A549 (cell line): ENCODE measurements at regions not wholly inside any gene's neighbourhood (a gene's known extent, or its start where the extent isn't known, plus 50 kb on each side); places are given as distances from the start of the nearest gene placed in this dataset.

ENCODE experiments used
- ATAC-seq, 2 experiments: fragments of 200-7000 bp in 1 of 2; fragments of >200 bp in 1 of 2; cut with Nextera tagmentation in 1 of 2; cut with Tn5 transposase in 1 of 2; 3 replicates each; pipeline versions ENCODE4 v1.8.0 to v1.9.1; 2018 to 2020; ENCODE audit warnings: mild to moderate bottlenecking in 1 of 2, moderate library complexity in 1 of 2
- CTCF ChIA-PET: fragments of 300-600 bp; sonication (Branson Sonifier 250); formaldehyde crosslinking; extraction: SDS; loops from one replicate; lab custom pipeline; 2021; ENCODE audit warnings: antibody characterized with exemption, inconsistent platforms; lab: Yijun Ruan, JAX
- POLR2A ChIA-PET: fragments of 350-600 bp; formaldehyde crosslinking; extraction: SDS; loops from one replicate; lab custom pipeline; 2021; ENCODE audit warnings: antibody characterized with exemption, inconsistent platforms; lab: Yijun Ruan, JAX
- DNase-seq, 2 experiments: peaks; one replicate each; pipeline versions ENCODE4 v3.0.0 to v3.0.0-alpha.2; 2011 to 2016; ENCODE audit warnings: low read depth in 1 of 2, low spot score in 1 of 2
- FAIRE-seq: peaks from 2 replicates; lab custom pipeline; 2011; peaks lifted over from hg19 to GRCh38; lab: Jason Lieb, UNC
- H3K27ac ChIP-seq, 2 experiments: fragments of >200 bp; sonication (Bioruptor Twin); formaldehyde crosslinking; 3 replicates each; pipeline ENCODE4 v1.5.1; 2016 to 2017
- H3K4me1 ChIP-seq: fragments of >200 bp; sonication (Bioruptor Twin); formaldehyde crosslinking; 3 replicates; pipeline ENCODE4 v1.6.1; 2016
- H3K4me2 ChIP-seq: fragments of >200 bp; sonication (Bioruptor Twin); formaldehyde crosslinking; 3 replicates; pipeline ENCODE4 v1.6.1; 2016
- H3K4me3 ChIP-seq: fragments of >200 bp; sonication (Bioruptor Twin); formaldehyde crosslinking; 3 replicates; pipeline ENCODE4 v1.5.1; 2016
- H3K9me3 ChIP-seq: fragments of >200 bp; sonication (Bioruptor Twin); formaldehyde crosslinking; 3 replicates; pipeline ENCODE4 v1.6.1; 2016
- BHLHE40 ChIP-seq: IDR thresholded peaks from 2 replicates; pipeline ENCODE4 v1.6.1; 2012; ENCODE audit warnings: low read depth, low read length, inconsistent platforms
- CBX8 ChIP-seq: fragments of 200-600 bp; sonication (generic); IDR thresholded peaks from 2 replicates; pipeline ENCODE4 v1.6.1; 2016
- CEBPB ChIP-seq, 2 experiments: fragments of >200 bp in 1 of 2; sonication (Bioruptor Twin) in 1 of 2; formaldehyde crosslinking in 1 of 2; IDR thresholded peaks; 2 replicates each; pipeline ENCODE4 v1.6.1; 2012 to 2016
- EHF ChIP-seq: fragments of 250-450 bp; sonication (Bioruptor Pico); IDR thresholded peaks from 2 replicates; pipeline ENCODE4 v1.5.0; 2020; ENCODE audit warnings: mild to moderate bottlenecking
- EHMT2 ChIP-seq: fragments of 200-600 bp; sonication (generic); IDR thresholded peaks from 2 replicates; pipeline ENCODE4 v1.6.1; 2016; ENCODE audit warnings: antibody characterized with exemption, low read depth, mild to moderate bottlenecking, moderate library complexity
- EP300 ChIP-seq, 2 experiments: fragments of >200 bp; sonication (Bioruptor Twin); formaldehyde crosslinking; IDR thresholded peaks; 2 replicates in 1 of 2; 3 replicates in 1 of 2; pipeline ENCODE4 v1.6.1; 2016 to 2017
- FOSB ChIP-seq: fragments of 250-450 bp; sonication (Bioruptor Pico); IDR thresholded peaks from 2 replicates; pipeline ENCODE4 v1.5.0; 2020; ENCODE audit warnings: mild to moderate bottlenecking, moderate library complexity
- GATA3 ChIP-seq: IDR thresholded peaks from 2 replicates; pipeline ENCODE4 v1.6.1; 2012; ENCODE audit warnings: borderline replicate concordance
- HDAC2 ChIP-seq: fragments of 200-600 bp; sonication (generic); IDR thresholded peaks from 2 replicates; pipeline ENCODE4 v1.6.1; 2016
- HOXB13 ChIP-seq: fragments of 250-450 bp; sonication (Bioruptor Pico); IDR thresholded peaks from 2 replicates; pipeline ENCODE4 v1.5.0; 2020; ENCODE audit warnings: low read depth, mild to moderate bottlenecking, moderate library complexity
- JUNB ChIP-seq: fragments of >200 bp; sonication (Bioruptor Twin); formaldehyde crosslinking; IDR thresholded peaks from 2 replicates; pipeline ENCODE4 v1.6.1; 2016
- KDM1A ChIP-seq: fragments of 200-600 bp; sonication (generic); IDR thresholded peaks from 2 replicates; pipeline ENCODE4 v1.6.1; 2016; ENCODE audit warnings: low read depth, mild to moderate bottlenecking
- KDM5A ChIP-seq: fragments of 200-600 bp; sonication (generic); IDR thresholded peaks from 2 replicates; pipeline ENCODE4 v1.6.1; 2016; ENCODE audit warnings: antibody characterized with exemption, mild to moderate bottlenecking
- NPAS2 ChIP-seq: fragments of 250-450 bp; sonication (Bioruptor Pico); IDR thresholded peaks from 2 replicates; pipeline ENCODE4 v1.8.0; 2022; ENCODE audit warnings: mild to moderate bottlenecking, moderate library complexity, borderline replicate concordance
- POLR2A ChIP-seq: IDR thresholded peaks from 2 replicates; pipeline ENCODE4 v1.6.1; 2012; ENCODE audit warnings: mild to moderate bottlenecking, low read length
- POLR2AphosphoS2 ChIP-seq: conservative IDR thresholded peaks from 2 replicates; pipeline ENCODE4 v1.6.1; 2012; ENCODE audit warnings: low read length, improper control_type of control experiment, inconsistent platforms
- RCOR1 ChIP-seq: fragments of 150-350 bp; IDR thresholded peaks from 2 replicates; pipeline ENCODE4 v1.6.1; 2014; ENCODE audit warnings: antibody characterized with exemption, low read length, low read depth
- RFX5 ChIP-seq: fragments of 450-650 bp; IDR thresholded peaks from 2 replicates; pipeline ENCODE4 v1.7.1; 2014; ENCODE audit warnings: antibody characterized with exemption, mild to moderate bottlenecking, moderate library complexity
- SMC3 ChIP-seq: fragments of >200 bp; sonication (Bioruptor Twin); formaldehyde crosslinking; IDR thresholded peaks from 3 replicates; pipeline ENCODE4 v1.6.1; 2018; ENCODE audit warnings: inconsistent platforms
- TFCP2L1 ChIP-seq: fragments of 250-450 bp; sonication (Bioruptor Pico); IDR thresholded peaks from 2 replicates; pipeline ENCODE4 v1.5.0; 2021; ENCODE audit warnings: mild to moderate bottlenecking
- TP53 ChIP-seq: fragments of 250-450 bp; sonication (Bioruptor Pico); IDR thresholded peaks from 2 replicates; pipeline ENCODE4 v1.5.0; 2021; ENCODE audit warnings: mild to moderate bottlenecking, moderate library complexity
- ZSCAN20 ChIP-seq: fragments of 250-450 bp; sonication (Bioruptor Pico); IDR thresholded peaks from 2 replicates; pipeline ENCODE4 v1.8.0; 2022; ENCODE audit warnings: mild to moderate bottlenecking, moderate library complexity
- WGBS: methylation state at CpG from one replicate; pipeline ENCODE4 v1.1.6; 2017; ENCODE audit errors: missing lambda C conversion rate; 5-methylcytosine and 5-hydroxymethylcytosine counted together
- TF ChIP-seq, protein P1 (sequence below): fragments of 250-450 bp; sonication (Bioruptor Pico); IDR thresholded peaks from 2 replicates; pipeline ENCODE4 v1.5.0; 2021; ENCODE audit warnings: mild to moderate bottlenecking, moderate library complexity, borderline replicate concordance
- TF ChIP-seq, protein P2 (sequence below): IDR thresholded peaks from 2 replicates; pipeline ENCODE4 v1.6.1; 2012
- TF ChIP-seq, protein P3 (sequence below): IDR thresholded peaks from 2 replicates; pipeline ENCODE4 v1.6.1; 2012; ENCODE audit warnings: low read depth, borderline replicate concordance
- TF ChIP-seq, protein P4 (sequence below): fragments of >200 bp; sonication (Bioruptor Twin); formaldehyde crosslinking; IDR thresholded peaks from 2 replicates; pipeline ENCODE4 v1.6.1; 2016
- TF ChIP-seq, protein P5 (sequence below): fragments of 250-450 bp; sonication (Bioruptor Pico); IDR thresholded peaks from 2 replicates; pipeline ENCODE4 v1.5.0; 2020; ENCODE audit warnings: low read depth, mild to moderate bottlenecking, moderate library complexity

DNA sequence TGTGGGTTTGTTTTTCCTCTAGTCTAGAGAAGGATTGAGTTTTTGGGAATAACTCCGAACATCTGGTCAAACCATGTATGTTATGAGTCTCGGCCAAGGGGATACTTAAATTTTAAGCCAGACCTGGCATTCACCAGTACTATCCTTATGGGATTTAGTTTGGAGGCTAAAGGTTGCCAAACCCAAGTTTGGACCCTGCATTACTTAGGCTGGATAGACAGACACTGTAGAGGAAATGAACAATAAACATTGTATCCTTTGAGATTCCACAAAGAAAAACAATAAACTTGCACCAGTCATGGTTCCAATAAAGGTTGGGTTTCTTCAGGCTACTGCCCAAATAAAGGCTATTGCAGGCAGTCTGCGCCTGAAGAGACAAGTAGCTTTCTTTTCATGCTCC lies 296.7 kb upstream of the MEF2C start:
- H3K27ac ChIP-seq, result no peak overlapping the region
- no peaks in the 10 kb centered on the region for H3K4me1 ChIP-seq
- ChIA-PET POLR2A (no interaction called here), CTCF (no interaction called here)
- WGBS, result 0% methylated on average over 3 of the region's 3 CpGs
- TF ChIP-seq POLR2A, result no peak
- TF ChIP-seq, protein P1, sequence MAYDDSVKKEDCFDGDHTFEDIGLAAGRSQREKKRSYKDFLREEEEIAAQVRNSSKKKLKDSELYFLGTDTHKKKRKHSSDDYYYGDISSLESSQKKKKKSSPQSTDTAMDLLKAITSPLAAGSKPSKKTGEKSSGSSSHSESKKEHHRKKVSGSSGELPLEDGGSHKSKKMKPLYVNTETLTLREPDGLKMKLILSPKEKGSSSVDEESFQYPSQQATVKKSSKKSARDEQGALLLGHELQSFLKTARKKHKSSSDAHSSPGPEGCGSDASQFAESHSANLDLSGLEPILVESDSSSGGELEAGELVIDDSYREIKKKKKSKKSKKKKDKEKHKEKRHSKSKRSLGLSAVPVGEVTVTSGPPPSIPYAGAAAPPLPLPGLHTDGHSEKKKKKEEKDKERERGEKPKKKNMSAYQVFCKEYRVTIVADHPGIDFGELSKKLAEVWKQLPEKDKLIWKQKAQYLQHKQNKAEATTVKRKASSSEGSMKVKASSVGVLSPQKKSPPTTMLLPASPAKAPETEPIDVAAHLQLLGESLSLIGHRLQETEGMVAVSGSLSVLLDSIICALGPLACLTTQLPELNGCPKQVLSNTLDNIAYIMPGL (CRISPR knock-in tag), result no peak
- no peak for TF ChIP-seq CEBPB (IDR thresholded peaks at IDR 0.05)
- TF ChIP-seq NPAS2 (CRISPR knock-in tag), result no peak
- TF ChIP-seq, protein P2, sequence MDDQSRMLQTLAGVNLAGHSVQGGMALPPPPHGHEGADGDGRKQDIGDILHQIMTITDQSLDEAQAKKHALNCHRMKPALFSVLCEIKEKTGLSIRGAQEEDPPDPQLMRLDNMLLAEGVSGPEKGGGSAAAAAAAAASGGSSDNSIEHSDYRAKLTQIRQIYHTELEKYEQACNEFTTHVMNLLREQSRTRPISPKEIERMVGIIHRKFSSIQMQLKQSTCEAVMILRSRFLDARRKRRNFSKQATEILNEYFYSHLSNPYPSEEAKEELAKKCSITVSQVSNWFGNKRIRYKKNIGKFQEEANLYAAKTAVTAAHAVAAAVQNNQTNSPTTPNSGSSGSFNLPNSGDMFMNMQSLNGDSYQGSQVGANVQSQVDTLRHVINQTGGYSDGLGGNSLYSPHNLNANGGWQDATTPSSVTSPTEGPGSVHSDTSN, result no peak
- no peak for TF ChIP-seq EHMT2
- TF ChIP-seq EP300 (IDR thresholded peaks at IDR 0.05), result no peak
- TF ChIP-seq JUNB, result no peak
- TF ChIP-seq CBX8, result no peak
- H3K9me3 ChIP-seq, result no peaks in the 10 kb centered on the region
- FAIRE-seq (no peak), ATAC-seq (no peak), DNase-seq (no peak)
- no peak overlapping the region for H3K4me2 ChIP-seq
- no peak overlapping the region for H3K4me3 ChIP-seq

DNA sequence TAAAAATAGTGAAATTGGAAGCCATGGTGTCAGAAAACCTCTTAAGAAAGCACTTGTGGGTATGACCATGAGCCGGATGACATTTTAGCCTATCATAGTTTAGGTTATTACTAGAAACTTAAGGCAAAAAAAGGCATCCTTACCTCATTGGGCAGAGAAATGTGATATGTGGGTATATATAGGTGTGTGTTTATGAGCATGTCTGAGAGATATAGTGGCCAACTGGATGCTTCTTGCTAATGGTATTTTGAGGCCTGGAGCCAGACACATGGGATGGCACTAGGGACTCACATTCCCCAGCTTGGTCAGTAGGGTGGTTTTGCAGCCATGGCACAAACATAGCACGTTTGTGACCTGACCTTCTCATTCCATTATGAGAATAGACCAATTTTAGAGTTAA lies 295.6 kb upstream of the MEF2C start:
- 13% methylated on average over 2 of the region's 2 CpGs for WGBS

DNA sequence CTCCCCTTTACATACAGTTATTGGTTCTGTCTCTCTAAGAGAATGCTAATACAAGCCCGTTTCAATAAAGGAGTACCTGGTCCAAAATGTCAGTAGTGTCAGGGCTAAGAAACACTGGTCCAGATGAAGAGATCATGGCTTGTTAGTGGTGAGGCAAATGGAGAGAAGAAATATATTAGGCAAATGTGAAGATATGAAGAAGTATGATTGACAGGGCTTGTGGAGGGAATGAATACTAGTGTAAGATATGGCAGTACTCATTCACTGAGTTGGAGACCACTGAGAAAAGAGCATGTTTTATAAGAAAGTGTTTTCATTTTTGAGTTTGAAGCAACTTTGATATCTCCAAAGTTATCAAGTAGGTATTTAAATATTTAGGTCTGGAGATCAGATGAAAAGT lies 290.5 kb upstream of the MEF2C start:
- Histone ChIP-seq H3K4me2 (no peak overlapping the region), H3K4me1 (no peaks in the 10 kb centered on the region), H3K27ac (no peak overlapping the region), H3K4me3 (no peak overlapping the region), H3K9me3 (no peaks in the 10 kb centered on the region)
- DNase-seq (no peak), FAIRE-seq (no peak), ATAC-seq (no peak)
- POLR2A ChIA-PET, result no interaction called here
- CTCF ChIA-PET, result no interaction called here
- 8% methylated on average over 1 of the region's 1 CpG for WGBS
- TF ChIP-seq SMC3, result no peak
- TF ChIP-seq TFCP2L1, result no peak
- TF ChIP-seq BHLHE40, result no peak
- TF ChIP-seq RCOR1, result no peak
- TF ChIP-seq FOSB (CRISPR knock-in tag), result no peak
- TF ChIP-seq RFX5, result no peak
- no peak for TF ChIP-seq HDAC2
- TF ChIP-seq, protein P2, result no peak
- no peak for TF ChIP-seq ZSCAN20 (CRISPR knock-in tag)
- TF ChIP-seq EHF (CRISPR knock-in tag), result no peak
- no peak for TF ChIP-seq HOXB13 (CRISPR knock-in tag)
- no peak for TF ChIP-seq POLR2A
- TF ChIP-seq KDM1A, result no peak
- TF ChIP-seq TP53, result no peak
- no peak for TF ChIP-seq GATA3
- TF ChIP-seq POLR2AphosphoS2, result no peak
- TF ChIP-seq, protein P3, sequence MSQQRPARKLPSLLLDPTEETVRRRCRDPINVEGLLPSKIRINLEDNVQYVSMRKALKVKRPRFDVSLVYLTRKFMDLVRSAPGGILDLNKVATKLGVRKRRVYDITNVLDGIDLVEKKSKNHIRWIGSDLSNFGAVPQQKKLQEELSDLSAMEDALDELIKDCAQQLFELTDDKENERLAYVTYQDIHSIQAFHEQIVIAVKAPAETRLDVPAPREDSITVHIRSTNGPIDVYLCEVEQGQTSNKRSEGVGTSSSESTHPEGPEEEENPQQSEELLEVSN, result no peak

More for the DNA sequence above, 295.6 kb upstream of the MEF2C start:
- Histone ChIP-seq H3K4me2 (no peak overlapping the region), H3K4me1 (no peaks in the 10 kb centered on the region), H3K27ac (no peak overlapping the region), H3K4me3 (no peak overlapping the region), H3K9me3 (no peaks in the 10 kb centered on the region)
- ChIA-PET POLR2A (no interaction called here), CTCF (no interaction called here)
- ATAC-seq, result no peak
- DNase-seq, result no peak
- TF ChIP-seq CEBPB (IDR thresholded peaks at IDR 0.05) (no peak), KDM1A (no peak), CBX8 (no peak), KDM5A (no peak)
- TF ChIP-seq, protein P4, sequence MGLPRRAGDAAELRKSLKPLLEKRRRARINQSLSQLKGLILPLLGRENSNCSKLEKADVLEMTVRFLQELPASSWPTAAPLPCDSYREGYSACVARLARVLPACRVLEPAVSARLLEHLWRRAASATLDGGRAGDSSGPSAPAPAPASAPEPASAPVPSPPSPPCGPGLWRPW, result no peak
- TF ChIP-seq, protein P5, sequence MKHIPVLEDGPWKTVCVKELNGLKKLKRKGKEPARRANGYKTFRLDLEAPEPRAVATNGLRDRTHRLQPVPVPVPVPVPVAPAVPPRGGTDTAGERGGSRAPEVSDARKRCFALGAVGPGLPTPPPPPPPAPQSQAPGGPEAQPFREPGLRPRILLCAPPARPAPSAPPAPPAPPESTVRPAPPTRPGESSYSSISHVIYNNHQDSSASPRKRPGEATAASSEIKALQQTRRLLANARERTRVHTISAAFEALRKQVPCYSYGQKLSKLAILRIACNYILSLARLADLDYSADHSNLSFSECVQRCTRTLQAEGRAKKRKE (CRISPR knock-in tag), result no peak
- no peak for FAIRE-seq
